ENCODE measurements at regions not wholly inside any gene's neighbourhood (a gene's known extent, or its start where the extent isn't known, plus 50 kb on each side); places are given as distances from the start of the nearest gene placed in this dataset.

- no peak for TF ChIP-seq CTCF (IDR thresholded peaks at IDR 0.05)
- no peak for TF ChIP-seq POLR2A (IDR thresholded peaks at IDR 0.05)
- no peak for TF ChIP-seq POLR2AphosphoS5 (IDR thresholded peaks at IDR 0.05)
Observed at GRCh38 chr6:135740580-135740979, 110.9 kb upstream of the PDE7B start.
